ENCODE measurements at regions not wholly inside any gene's neighbourhood (a gene's known extent, or its start where the extent isn't known, plus 50 kb on each side); places are given as distances from the start of the nearest gene placed in this dataset.

GRCh38 chr7:25669281-25669781 lies 441.0 kb upstream of the NPVF start:
- no peaks in the 10 kb centered on the region for H3K36me3 ChIP-seq (ENCODE audit: control insufficient read depth, insufficient read depth, low read length)
- DNase-seq (ENCODE audit: extremely low read depth, insufficient read length), result no peak
- TF ChIP-seq CTCF (IDR thresholded peaks at IDR 0.05; ENCODE audit: insufficient read depth, low read length, poor library complexity, severe bottlenecking), result no peak
- no peak overlapping the region for H3K4me3 ChIP-seq (replicated peaks; ENCODE audit: low read depth, low read length)
- no peaks in the 10 kb centered on the region for H3K27me3 ChIP-seq (replicated peaks; ENCODE audit: control insufficient read depth, insufficient read depth, low read length)

- Histone ChIP-seq H3K36me3 (ENCODE audit: control insufficient read depth, insufficient read depth, low read length) (no peaks in the 10 kb centered on the region), H3K4me3 (replicated peaks; ENCODE audit: low read depth, low read length) (no peak overlapping the region), H3K27me3 (replicated peaks; ENCODE audit: control insufficient read depth, insufficient read depth, low read length) (no peaks in the 10 kb centered on the region)
- no peak for DNase-seq (ENCODE audit: extremely low read depth, insufficient read length)
- TF ChIP-seq CTCF (IDR thresholded peaks at IDR 0.05; ENCODE audit: insufficient read depth, low read length, poor library complexity, severe bottlenecking), result no peak
These were observed 441.9 kb upstream of the NPVF start for GRCh38 chr7:25669961-25670841.

GRCh38 chr7:25671111-25671510 lies 442.8 kb upstream of the NPVF start:
- no peaks in the 10 kb centered on the region for H3K36me3 ChIP-seq (ENCODE audit: control insufficient read depth, insufficient read depth, low read length)
- no peaks in the 10 kb centered on the region for H3K27me3 ChIP-seq (replicated peaks; ENCODE audit: control insufficient read depth, insufficient read depth, low read length)
- H3K4me3 ChIP-seq (replicated peaks; ENCODE audit: low read depth, low read length), result no peak overlapping the region
- no peak for DNase-seq (ENCODE audit: extremely low read depth, insufficient read length)
- TF ChIP-seq CTCF (IDR thresholded peaks at IDR 0.05; ENCODE audit: insufficient read depth, low read length, poor library complexity, severe bottlenecking), result no peak

GRCh38 chr7:25672496-25672895 lies 444.2 kb upstream of the NPVF start:
- DNase-seq (ENCODE audit: extremely low read depth, insufficient read length), result no peak
- TF ChIP-seq CTCF (IDR thresholded peaks at IDR 0.05; ENCODE audit: insufficient read depth, low read length, poor library complexity, severe bottlenecking), result no peak

GRCh38 chr7:25675789-25676474 lies 447.6 kb upstream of the NPVF start:
- DNase-seq (ENCODE audit: extremely low read depth, insufficient read length), result no peak
- no peaks in the 10 kb centered on the region for H3K27me3 ChIP-seq (replicated peaks; ENCODE audit: control insufficient read depth, insufficient read depth, low read length)
- TF ChIP-seq CTCF (IDR thresholded peaks at IDR 0.05; ENCODE audit: insufficient read depth, low read length, poor library complexity, severe bottlenecking), result no peak
- no peaks in the 10 kb centered on the region for H3K36me3 ChIP-seq (ENCODE audit: control insufficient read depth, insufficient read depth, low read length)
- H3K4me3 ChIP-seq (replicated peaks; ENCODE audit: low read depth, low read length), result no peak overlapping the region

More at GRCh38 chr7:25672496-25672895, 444.2 kb upstream of the NPVF start:
- Histone ChIP-seq H3K4me3 (replicated peaks; ENCODE audit: low read depth, low read length) (no peak overlapping the region), H3K36me3 (ENCODE audit: control insufficient read depth, insufficient read depth, low read length) (no peaks in the 10 kb centered on the region), H3K27me3 (replicated peaks; ENCODE audit: control insufficient read depth, insufficient read depth, low read length) (no peaks in the 10 kb centered on the region)

All from GM06990 (cell line).